ENCODE measurements at regions not wholly inside any gene's neighbourhood (a gene's known extent, or its start where the extent isn't known, plus 50 kb on each side); places are given as distances from the start of the nearest gene placed in this dataset.

DNA sequence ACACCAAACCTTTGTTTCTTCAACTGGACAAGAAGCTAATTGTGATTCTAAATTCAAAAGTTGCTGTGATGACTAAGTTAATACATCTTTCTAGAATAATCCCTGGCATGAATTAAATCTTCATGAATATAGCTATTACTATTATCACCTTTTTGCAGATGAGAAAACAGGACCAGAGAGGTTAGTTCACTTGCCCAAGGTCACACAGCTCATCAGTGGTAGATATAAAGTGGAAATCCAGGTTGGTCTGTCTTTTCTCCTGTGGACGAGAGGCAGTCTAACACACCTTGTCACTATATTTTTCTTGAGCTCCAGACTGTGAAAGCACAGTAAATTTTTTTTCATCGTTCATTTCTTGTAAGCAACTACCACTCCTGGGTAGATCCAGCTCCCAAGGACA, 247.6 kb upstream of the LRTM1 start:
- no peak overlapping the region for H3K9ac ChIP-seq (ENCODE audit: low read depth, low read length)
- 90% methylated on average over 2 of the region's 2 CpGs for WGBS
- H3K9me3 ChIP-seq (ENCODE audit: insufficient read depth, low read depth, low read length), result 0 out of 2 replicates have a peak, but pooled peaks cover 4% of the 10 kb centered on the region
- H3K4me3 ChIP-seq (ENCODE audit: low read length), result no peak overlapping the region
- H3K27me3 ChIP-seq (ENCODE audit: insufficient read depth, low read length), result no peaks in the 10 kb centered on the region
- no peak overlapping the region for H3K27ac ChIP-seq (ENCODE audit: low read depth, low read length)
- H3K4me1 ChIP-seq (ENCODE audit: insufficient read depth, low read length), result no peaks in the 10 kb centered on the region
- no peaks in the 10 kb centered on the region for H3K36me3 ChIP-seq (ENCODE audit: insufficient read depth, low read length)

- WGBS, result 94% methylated on average over 4 of the region's 4 CpGs
- H3K27ac ChIP-seq (ENCODE audit: low read depth, low read length), result no peak overlapping the region
- H3K36me3 ChIP-seq (ENCODE audit: insufficient read depth, low read length), result no peaks in the 10 kb centered on the region
- no peak overlapping the region for H3K9ac ChIP-seq (ENCODE audit: low read depth, low read length)
- H3K4me3 ChIP-seq (ENCODE audit: low read length), result no peak overlapping the region
- no peaks in the 10 kb centered on the region for H3K4me1 ChIP-seq (ENCODE audit: insufficient read depth, low read length)
- H3K9me3 ChIP-seq (ENCODE audit: insufficient read depth, low read depth, low read length), result 0 out of 2 replicates have a peak, but pooled peaks cover 4% of the 10 kb centered on the region
- H3K27me3 ChIP-seq (ENCODE audit: insufficient read depth, low read length), result no peaks in the 10 kb centered on the region
Observed at GRCh38 chr3:55174747-55175146, 246.9 kb upstream of the LRTM1 start.

DNA sequence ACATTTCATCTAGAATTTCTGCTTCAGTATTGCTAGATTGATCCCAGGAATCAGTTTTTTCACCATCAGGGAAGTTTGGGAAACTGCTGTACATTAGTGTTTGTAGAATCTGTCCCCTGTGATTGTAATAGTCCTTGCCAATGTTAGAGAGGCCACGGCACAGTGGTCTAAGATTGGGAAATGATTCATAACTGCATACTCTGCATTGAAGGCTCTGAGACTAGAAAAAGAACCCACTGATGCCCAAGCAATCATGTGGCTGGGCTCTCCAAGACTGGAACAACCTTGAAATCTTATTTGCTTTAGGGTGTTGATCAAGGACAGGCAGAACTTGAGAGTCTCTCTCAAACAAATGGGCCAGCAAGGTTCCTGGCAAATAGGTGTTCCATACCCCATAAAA, 245.6 kb upstream of the LRTM1 start:
- WGBS, result 93% methylated on average over 1 of the region's 1 CpG
- Histone ChIP-seq H3K4me1 (ENCODE audit: insufficient read depth, low read length) (no peaks in the 10 kb centered on the region), H3K36me3 (ENCODE audit: insufficient read depth, low read length) (no peaks in the 10 kb centered on the region), H3K27me3 (ENCODE audit: insufficient read depth, low read length) (no peaks in the 10 kb centered on the region), H3K9ac (ENCODE audit: low read depth, low read length) (no peak overlapping the region), H3K27ac (ENCODE audit: low read depth, low read length) (no peak overlapping the region), H3K4me3 (ENCODE audit: low read length) (no peak overlapping the region), H3K9me3 (ENCODE audit: insufficient read depth, low read depth, low read length) (0 out of 2 replicates have a peak, but pooled peaks cover 4% of the 10 kb centered on the region)

GRCh38 chr3:55172913-55173312, 245.1 kb upstream of the LRTM1 start:
- H3K9ac ChIP-seq (ENCODE audit: low read depth, low read length), result no peak overlapping the region
- no peaks in the 10 kb centered on the region for H3K27me3 ChIP-seq (ENCODE audit: insufficient read depth, low read length)
- H3K4me3 ChIP-seq (ENCODE audit: low read length), result no peak overlapping the region
- H3K36me3 ChIP-seq (ENCODE audit: insufficient read depth, low read length), result no peaks in the 10 kb centered on the region
- 0 out of 2 replicates have a peak, but pooled peaks cover 4% of the 10 kb centered on the region for H3K9me3 ChIP-seq (ENCODE audit: insufficient read depth, low read depth, low read length)
- 91% methylated on average over 4 of the region's 4 CpGs for WGBS
- H3K4me1 ChIP-seq (ENCODE audit: insufficient read depth, low read length), result no peaks in the 10 kb centered on the region
- no peak overlapping the region for H3K27ac ChIP-seq (ENCODE audit: low read depth, low read length)

DNA sequence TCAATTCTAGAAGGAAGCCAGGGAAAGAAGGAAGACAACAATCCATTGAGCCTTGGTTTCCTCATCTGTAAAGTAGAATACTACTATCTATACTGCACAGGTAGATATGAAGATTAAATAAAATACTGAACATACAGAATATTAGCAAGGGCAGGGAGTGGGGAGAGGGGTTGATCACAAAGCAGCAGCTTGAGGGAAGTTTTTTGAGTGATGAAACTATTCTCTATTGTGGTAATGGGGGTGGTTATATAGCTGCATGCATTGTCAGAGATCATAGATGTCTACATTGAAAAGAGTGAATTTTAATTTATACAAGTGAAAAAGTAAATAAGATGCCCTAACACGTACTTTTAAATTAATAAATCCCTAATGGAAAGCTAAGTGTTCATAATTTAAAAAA, 242.6 kb upstream of the LRTM1 start:
- no peak overlapping the region for H3K9ac ChIP-seq (ENCODE audit: low read depth, low read length)
- no peaks in the 10 kb centered on the region for H3K36me3 ChIP-seq (ENCODE audit: insufficient read depth, low read length)
- H3K4me1 ChIP-seq (ENCODE audit: insufficient read depth, low read length), result no peaks in the 10 kb centered on the region
- WGBS, result no CpG with 5 or more reads among the region's 1 CpG
- no peak overlapping the region for H3K4me3 ChIP-seq (ENCODE audit: low read length)
- 0 out of 2 replicates have a peak, but pooled peaks cover 4% of the 10 kb centered on the region for H3K9me3 ChIP-seq (ENCODE audit: insufficient read depth, low read depth, low read length)
- no peaks in the 10 kb centered on the region for H3K27me3 ChIP-seq (ENCODE audit: insufficient read depth, low read length)
- no peak overlapping the region for H3K27ac ChIP-seq (ENCODE audit: low read depth, low read length)

DNA sequence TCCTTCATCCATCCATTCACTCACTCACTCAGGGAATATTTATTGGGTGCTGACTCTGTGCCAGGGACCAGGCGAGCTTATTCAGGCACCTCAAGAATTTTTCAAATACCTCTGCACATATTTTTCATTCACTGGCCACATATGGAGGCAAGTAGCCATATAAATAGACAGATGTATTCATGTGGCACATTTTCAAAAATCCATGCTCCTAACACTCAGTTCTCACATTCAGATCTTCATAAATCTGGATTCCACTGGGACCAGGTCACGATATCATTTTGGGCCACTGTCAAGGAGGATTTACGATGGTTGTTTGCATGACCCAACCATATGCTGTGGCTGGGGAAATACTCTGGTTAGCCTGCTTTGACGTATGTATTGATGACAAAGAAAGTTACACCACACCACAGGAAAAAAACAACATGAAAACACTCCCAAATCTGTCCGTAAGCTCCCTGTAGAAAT, 241.8 kb upstream of the LRTM1 start:
- no peaks in the 10 kb centered on the region for H3K27me3 ChIP-seq (ENCODE audit: insufficient read depth, low read length)
- H3K9ac ChIP-seq (ENCODE audit: low read depth, low read length), result no peak overlapping the region
- H3K4me3 ChIP-seq (ENCODE audit: low read length), result no peak overlapping the region
- no peak overlapping the region for H3K27ac ChIP-seq (ENCODE audit: low read depth, low read length)
- H3K4me1 ChIP-seq (ENCODE audit: insufficient read depth, low read length), result no peaks in the 10 kb centered on the region
- H3K36me3 ChIP-seq (ENCODE audit: insufficient read depth, low read length), result no peaks in the 10 kb centered on the region
- 95% methylated on average over 3 of the region's 5 CpGs for WGBS
- 0 out of 2 replicates have a peak, but pooled peaks cover 4% of the 10 kb centered on the region for H3K9me3 ChIP-seq (ENCODE audit: insufficient read depth, low read depth, low read length)

- no peaks in the 10 kb centered on the region for H3K4me1 ChIP-seq (ENCODE audit: insufficient read depth, low read length)
- H3K4me3 ChIP-seq (ENCODE audit: low read length), result no peak overlapping the region
- H3K27me3 ChIP-seq (ENCODE audit: insufficient read depth, low read length), result no peaks in the 10 kb centered on the region
- H3K36me3 ChIP-seq (ENCODE audit: insufficient read depth, low read length), result no peaks in the 10 kb centered on the region
- 0 out of 2 replicates have a peak, but pooled peaks cover 4% of the 10 kb centered on the region for H3K9me3 ChIP-seq (ENCODE audit: insufficient read depth, low read depth, low read length)
- no peak overlapping the region for H3K27ac ChIP-seq (ENCODE audit: low read depth, low read length)
- no peak overlapping the region for H3K9ac ChIP-seq (ENCODE audit: low read depth, low read length)
Observed at GRCh38 chr3:55169161-55169560, 241.3 kb upstream of the LRTM1 start.

DNA sequence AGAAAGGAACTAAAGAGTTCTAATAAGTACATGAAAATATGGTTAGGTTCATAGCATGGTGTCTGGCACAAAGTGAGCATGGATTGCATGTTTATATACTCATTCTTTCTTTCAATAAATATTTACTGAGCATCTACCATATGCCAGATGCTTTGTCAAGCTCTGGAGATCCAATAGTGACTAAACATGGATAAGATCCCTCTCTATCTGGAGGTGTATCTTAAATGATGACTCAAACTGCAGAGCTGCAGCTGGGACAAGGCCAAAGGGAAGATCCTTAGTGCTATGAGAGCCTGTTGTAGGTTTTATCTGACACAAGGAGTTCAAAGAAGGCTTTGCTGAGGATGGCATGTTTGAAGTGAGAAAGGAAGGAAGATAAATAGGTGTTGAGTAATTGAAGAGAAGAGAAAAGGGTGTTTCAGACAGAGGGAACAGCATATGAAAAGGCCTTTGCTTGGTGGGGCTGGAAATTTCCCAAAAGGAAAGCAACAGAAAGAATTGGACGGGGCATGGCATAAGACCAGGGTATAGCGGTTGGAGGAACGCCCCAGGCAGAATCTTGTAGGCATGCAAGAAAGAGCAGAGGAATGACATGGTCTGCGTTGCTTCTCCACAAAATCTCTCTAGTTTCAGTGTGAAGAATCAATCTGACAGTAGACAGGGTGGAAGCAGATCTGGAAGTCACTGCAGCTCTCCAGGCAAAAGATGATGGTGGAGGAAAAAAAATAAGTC, 239.9 kb upstream of the LRTM1 start:
- H3K36me3 ChIP-seq (ENCODE audit: insufficient read depth, low read length), result no peaks in the 10 kb centered on the region
- H3K9ac ChIP-seq (ENCODE audit: low read depth, low read length), result no peak overlapping the region
- no peak overlapping the region for H3K27ac ChIP-seq (ENCODE audit: low read depth, low read length)
- H3K4me1 ChIP-seq (ENCODE audit: insufficient read depth, low read length), result no peaks in the 10 kb centered on the region
- WGBS, result 90% methylated on average over 4 of the region's 4 CpGs
- 0 out of 2 replicates have a peak, but pooled peaks cover 4% of the 10 kb centered on the region for H3K9me3 ChIP-seq (ENCODE audit: insufficient read depth, low read depth, low read length)
- H3K27me3 ChIP-seq (ENCODE audit: insufficient read depth, low read length), result no peaks in the 10 kb centered on the region
- H3K4me3 ChIP-seq (ENCODE audit: low read length), result no peak overlapping the region

- Histone ChIP-seq H3K4me1 (ENCODE audit: insufficient read depth, low read length) (no peaks in the 10 kb centered on the region), H3K36me3 (ENCODE audit: insufficient read depth, low read length) (no peaks in the 10 kb centered on the region), H3K27ac (ENCODE audit: low read depth, low read length) (no peak overlapping the region), H3K27me3 (ENCODE audit: insufficient read depth, low read length) (no peaks in the 10 kb centered on the region), H3K9ac (ENCODE audit: low read depth, low read length) (no peak overlapping the region), H3K4me3 (ENCODE audit: low read length) (no peak overlapping the region), H3K9me3 (ENCODE audit: insufficient read depth, low read depth, low read length) (no peaks in the 10 kb centered on the region)
- WGBS, result 86% methylated on average over 4 of the region's 5 CpGs
Observed at GRCh38 chr3:55166576-55167555, 239.0 kb upstream of the LRTM1 start.

DNA sequence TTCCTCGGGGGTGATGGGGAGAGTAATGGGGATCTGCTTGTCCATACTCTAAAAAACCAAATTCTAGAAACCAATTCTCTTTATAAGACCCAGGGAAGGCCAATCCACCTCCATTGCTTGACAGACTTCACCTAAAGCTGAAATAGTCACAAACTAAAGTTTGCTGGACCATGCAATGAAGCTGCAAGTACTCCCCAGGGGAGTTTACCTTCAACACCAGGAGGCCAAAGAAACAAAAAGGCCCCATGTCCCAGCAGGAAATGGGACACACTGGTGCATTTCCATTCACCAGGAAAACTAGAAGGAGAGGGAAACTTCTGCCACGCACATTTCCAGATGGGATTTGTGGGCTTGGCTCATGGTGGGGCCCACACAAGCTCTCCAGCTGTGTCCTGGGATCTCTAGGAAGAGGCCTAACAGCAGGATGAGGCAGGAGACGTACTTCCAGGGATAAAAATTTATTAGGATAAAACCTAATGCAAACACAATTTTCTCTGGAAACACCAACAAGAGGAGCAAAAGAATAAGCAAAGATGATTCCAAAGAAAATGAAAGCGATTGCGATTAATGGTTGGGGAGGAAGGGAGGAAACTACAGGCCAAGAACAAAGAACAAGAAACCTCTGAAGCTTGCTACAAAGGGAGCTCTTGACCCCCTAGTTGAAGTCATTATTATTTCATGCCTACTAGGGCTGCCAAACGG, 238.0 kb upstream of the LRTM1 start:
- Histone ChIP-seq H3K9me3 (ENCODE audit: insufficient read depth, low read depth, low read length) (no peaks in the 10 kb centered on the region), H3K9ac (ENCODE audit: low read depth, low read length) (no peak overlapping the region), H3K36me3 (ENCODE audit: insufficient read depth, low read length) (no peaks in the 10 kb centered on the region), H3K27ac (ENCODE audit: low read depth, low read length) (no peak overlapping the region), H3K27me3 (ENCODE audit: insufficient read depth, low read length) (no peaks in the 10 kb centered on the region), H3K4me1 (ENCODE audit: insufficient read depth, low read length) (no peaks in the 10 kb centered on the region), H3K4me3 (ENCODE audit: low read length) (no peak overlapping the region)
- 91% methylated on average over 4 of the region's 6 CpGs for WGBS
